SH-SY5Y (cell line): ENCODE measurements at regions not wholly inside any gene's neighbourhood (a gene's known extent, or its start where the extent isn't known, plus 50 kb on each side); places are given as distances from the start of the nearest gene placed in this dataset.

Source experiments
- GATA2 ChIP-seq: IDR thresholded peaks from 2 replicates; pipeline ENCODE4 v1.6.1; 2011; ENCODE audit warnings: mild to moderate bottlenecking, low read depth, low read length
- GATA3 ChIP-seq: IDR thresholded peaks from 2 replicates; pipeline ENCODE4 v1.6.1; 2011; ENCODE audit warnings: low read depth, mild to moderate bottlenecking, low read length, moderate library complexity

DNA sequence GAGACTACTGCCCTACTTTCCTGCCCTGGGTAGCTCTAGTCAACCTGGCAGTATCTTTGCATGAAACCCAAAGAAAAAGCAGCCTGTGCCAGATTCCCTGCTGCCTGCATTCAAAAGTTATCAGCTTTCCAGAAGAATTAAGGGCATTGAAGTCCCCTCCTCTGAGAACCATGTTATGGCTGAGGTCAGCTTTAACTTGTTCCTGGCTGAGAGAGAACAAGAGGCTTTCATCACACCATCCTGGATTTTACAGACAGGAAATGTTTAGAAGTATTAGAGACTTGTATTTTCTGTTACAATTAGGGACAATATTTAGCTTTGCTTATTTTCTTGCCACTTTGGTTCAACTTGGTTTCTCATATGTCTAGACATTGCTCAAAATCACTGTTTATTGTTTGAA is 238.8 kb downstream of the ARL4A start:
- TF ChIP-seq GATA3 (no peak), GATA2 (no peak)
